SU-DHL-6 (cell line): ENCODE measurements at regions not wholly inside any gene's neighbourhood (a gene's known extent, or its start where the extent isn't known, plus 50 kb on each side); places are given as distances from the start of the nearest gene placed in this dataset.
"Not testable (repeated sequence)": the region's sequence is repeated elsewhere in the genome, so short reads cannot be mapped to it uniquely, and the experiment has no call there.

Experiments used
- H2AFZ ChIP-seq: fragments of 200-600 bp; sonication (generic); 2 replicates; pipeline ENCODE4 v1.6.1; 2014; ENCODE audit warnings: low read depth, mild to moderate bottlenecking, moderate library complexity, mixed read lengths, antibody characterized with exemption, low read length; ENCODE audit not compliant: severe bottlenecking
- H3F3A ChIP-seq: fragments of 200-600 bp; shearing (Covaris generic); 2 replicates; pipeline ENCODE4 v1.6.0; 2016; ENCODE audit warnings: antibody characterized with exemption, mild to moderate bottlenecking; ENCODE audit not compliant: insufficient read depth
- H3K27ac ChIP-seq: fragments of 200-600 bp; sonication (generic); 2 replicates; pipeline ENCODE4 v1.5.1; 2016; ENCODE audit warnings: low read depth, mild to moderate bottlenecking, low read length, moderate library complexity, mixed read lengths
- H3K27me3 ChIP-seq: fragments of 200-600 bp; sonication (generic), shearing (Covaris generic); 2 replicates; pipeline ENCODE4 v1.6.0; 2014; ENCODE audit warnings: mild to moderate bottlenecking, low read length
- H3K36me3 ChIP-seq: fragments of 200-600 bp; sonication (generic); 2 replicates; pipeline ENCODE4 v1.6.1; 2014; ENCODE audit warnings: mild to moderate bottlenecking, low read length, mixed read lengths
- H3K4me2 ChIP-seq: fragments of 300-600, 200-600 bp; shearing (Covaris generic), sonication (generic); 2 replicates; pipeline ENCODE4 v1.6.0; 2014; ENCODE audit warnings: low read length, low read depth, mild to moderate bottlenecking; ENCODE audit not compliant: poor library complexity, severe bottlenecking
- H3K4me3 ChIP-seq: fragments of 200-600 bp; sonication (generic); 2 replicates; pipeline ENCODE4 v1.5.1; 2014; ENCODE audit warnings: antibody characterized with exemption, low read length, mild to moderate bottlenecking, mixed read lengths; ENCODE audit not compliant: insufficient read depth, poor library complexity, severe bottlenecking
- H3K79me2 ChIP-seq: fragments of 200-600 bp; sonication (generic); 2 replicates; pipeline ENCODE4 v1.6.1; 2014; ENCODE audit warnings: mild to moderate bottlenecking, low read length, moderate library complexity; ENCODE audit not compliant: insufficient read depth
- H3K9ac ChIP-seq: fragments of 200-600 bp; sonication (generic); 2 replicates; pipeline ENCODE4 v1.7.0; 2014; ENCODE audit warnings: mild to moderate bottlenecking, low read length
- H3K9me2 ChIP-seq: fragments of 200-600 bp; sonication (generic); replicated peaks from 2 replicates; pipeline ENCODE4 v1.6.1; 2014; ENCODE audit warnings: low read length; ENCODE audit not compliant: insufficient read depth
- H3K9me3 ChIP-seq: fragments of 200-600 bp; sonication (generic); 2 replicates; pipeline ENCODE4 v1.6.1; 2014; ENCODE audit warnings: low read length, mixed read lengths; ENCODE audit not compliant: insufficient read depth
- H4K20me1 ChIP-seq: fragments of 200-600 bp; sonication (generic); 2 replicates; pipeline ENCODE4 v1.6.1; 2014; ENCODE audit warnings: low read depth, mild to moderate bottlenecking, antibody characterized with exemption, low read length, moderate library complexity, mixed read lengths
- CTCF ChIP-seq: fragments of 200-600 bp; sonication (generic); IDR thresholded peaks from one replicate; pipeline ENCODE4 v1.5.1; 2017; ENCODE audit warnings: antibody characterized with exemption, mild to moderate bottlenecking, low read length, moderate library complexity; ENCODE audit not compliant: insufficient read depth, poor library complexity, severe bottlenecking
- EZH2phosphoT487 ChIP-seq: fragments of 200-600 bp; sonication (generic), shearing (Covaris generic); conservative IDR thresholded peaks from 2 replicates; pipeline ENCODE4 v1.6.1; 2018; ENCODE audit warnings: mild to moderate bottlenecking, antibody characterized with exemption, low read length, moderate library complexity, mixed read lengths

GRCh38 chr21:35163411-35163810, 114.3 kb upstream of the RUNX1 start:
- Histone ChIP-seq H3K9ac (no peak overlapping the region), H3K27me3 (no peaks in the 10 kb centered on the region), H3K36me3 (no peaks in the 10 kb centered on the region), H3K79me2 (no peaks in the 10 kb centered on the region), H3K27ac (no peak overlapping the region), H3K4me3 (no peak overlapping the region), H3K9me2 (0 out of 2 replicates have a peak, but pooled peaks cover 3% of the 10 kb centered on the region), H3K4me2 (no peak overlapping the region), H4K20me1 (no peaks in the 10 kb centered on the region), H3F3A (no peaks in the 10 kb centered on the region), H3K9me3 (no peaks in the 10 kb centered on the region), H2AFZ (no peak overlapping the region)
- no peak for TF ChIP-seq CTCF
- no peak for TF ChIP-seq EZH2phosphoT487

DNA sequence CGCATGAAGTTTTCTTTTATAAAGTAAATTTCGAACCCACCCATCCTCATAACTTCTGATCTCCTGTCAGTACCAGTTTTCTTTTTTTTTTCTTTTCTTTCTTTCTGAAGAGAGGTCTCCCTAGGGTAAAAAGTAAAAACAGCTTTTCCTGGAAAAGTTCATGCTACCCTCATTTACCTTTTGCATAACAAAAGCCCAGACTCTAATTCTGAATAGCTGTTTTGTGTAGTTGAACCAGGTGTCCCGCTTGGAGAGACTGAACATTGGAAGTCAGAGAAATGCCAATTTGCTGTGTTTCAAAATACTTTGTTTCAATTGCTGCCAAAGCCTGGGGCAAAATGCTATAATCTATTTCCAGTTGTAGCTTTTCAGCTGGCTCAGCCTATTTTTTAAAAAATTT, 113.7 kb upstream of the RUNX1 start:
- H3K79me2 ChIP-seq = no peaks in the 10 kb centered on the region
- TF ChIP-seq CTCF (no peak), EZH2phosphoT487 (no peak)
- no peaks in the 10 kb centered on the region for H3K27me3 ChIP-seq
- H4K20me1 ChIP-seq = no peaks in the 10 kb centered on the region
- no peaks in the 10 kb centered on the region for H3F3A ChIP-seq
- H3K27ac ChIP-seq = no peak overlapping the region
- no peak overlapping the region for H2AFZ ChIP-seq
- no peak overlapping the region for H3K9ac ChIP-seq
- no peak overlapping the region for H3K4me3 ChIP-seq
- peaks cover 4% of the 10 kb centered on the region; the same call in 1 of the 2 replicates for H3K9me3 ChIP-seq
- H3K4me2 ChIP-seq = no peak overlapping the region
- 0 out of 2 replicates have a peak, but pooled peaks cover 3% of the 10 kb centered on the region for H3K9me2 ChIP-seq
- no peaks in the 10 kb centered on the region for H3K36me3 ChIP-seq

DNA sequence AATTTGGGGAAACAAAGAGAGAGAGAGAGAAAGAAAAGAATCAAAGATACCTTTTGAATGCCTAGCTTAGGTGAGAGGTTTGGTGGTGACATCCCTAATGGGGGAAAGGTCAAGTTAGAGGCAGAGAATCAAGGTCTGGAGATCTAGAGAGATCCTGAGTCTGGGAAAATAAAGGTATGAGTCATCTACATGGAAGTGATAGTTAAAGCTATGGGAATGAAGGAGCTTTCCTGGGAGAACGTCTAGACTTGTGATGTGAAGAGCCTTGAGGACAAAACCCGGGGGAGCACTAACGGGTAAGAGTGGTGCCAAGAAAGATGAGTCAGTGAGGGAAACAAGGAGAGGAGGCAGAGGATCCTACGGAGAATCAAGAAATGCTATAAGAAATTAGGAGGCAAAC, 110.8 kb upstream of the RUNX1 start:
- H3K36me3 ChIP-seq = no peaks in the 10 kb centered on the region
- H3K9me3 ChIP-seq = peaks cover 12% of the 10 kb centered on the region
- no peaks in the 10 kb centered on the region for H4K20me1 ChIP-seq
- H3K79me2 ChIP-seq = no peaks in the 10 kb centered on the region
- H2AFZ ChIP-seq = no peak overlapping the region
- no peak overlapping the region for H3K4me3 ChIP-seq
- TF ChIP-seq EZH2phosphoT487 = no peak
- no peak for TF ChIP-seq CTCF
- H3K4me2 ChIP-seq = no peak overlapping the region
- H3K9ac ChIP-seq = no peak overlapping the region
- no peaks in the 10 kb centered on the region for H3K27me3 ChIP-seq
- H3K27ac ChIP-seq = no peak overlapping the region
- H3F3A ChIP-seq = no peaks in the 10 kb centered on the region
- H3K9me2 ChIP-seq = no peaks in the 10 kb centered on the region

GRCh38 chr21:35157374-35157773, 108.3 kb upstream of the RUNX1 start:
- H3K79me2 ChIP-seq, H3K4me2 ChIP-seq, H3K27me3 ChIP-seq, H3F3A ChIP-seq, H3K27ac ChIP-seq, H3K9ac ChIP-seq, H3K4me3 ChIP-seq, H3K36me3 ChIP-seq, H4K20me1 ChIP-seq, H3K9me2 ChIP-seq, H2AFZ ChIP-seq: not testable (repeated sequence)
- H3K9me3 ChIP-seq = peaks cover 12% of the 10 kb centered on the region
